Prostate gland (tissue), 2 donors: ENCODE measurements at regions not wholly inside any gene's neighbourhood (a gene's known extent, or its start where the extent isn't known, plus 50 kb on each side); places are given as distances from the start of the nearest gene placed in this dataset.

Source experiments
- CTCF ChIP-seq, 4 experiments: fragments of 200-600 bp in 2 of 4; fragments of 450-650 bp in 2 of 4; sonication (generic) in 2 of 4; IDR thresholded peaks; 1 replicate in 3 of 4; 2 replicates in 1 of 4; pipeline ENCODE4 v1.5.1; 2016 to 2019; ENCODE audit warnings: antibody characterized with exemption in 4 of 4, mild to moderate bottlenecking in 2 of 4, moderate library complexity in 2 of 4
- POLR2A ChIP-seq: fragments of 450-650 bp; IDR thresholded peaks from one replicate; pipeline ENCODE4 v1.6.1; 2016; ENCODE audit warnings: antibody characterized with exemption, mild to moderate bottlenecking

- TF ChIP-seq POLR2A, result no peak
- no peak for TF ChIP-seq CTCF (IDR thresholded peaks at IDR 0.05)
Measured at GRCh38 chr5:155562158-155562557, 548.6 kb downstream of the KIF4B start.
